BE2C (cell line): ENCODE measurements at regions not wholly inside any gene's neighbourhood (a gene's known extent, or its start where the extent isn't known, plus 50 kb on each side); places are given as distances from the start of the nearest gene placed in this dataset.
A peak's percentile ranks its signal among the peaks of the same experiment; 100 is the strongest.

ENCODE experiments used
- DNase-seq: peaks from one replicate; pipeline ENCODE4 v3.0.0-alpha.2; 2020
- H3K27me3 ChIP-seq: fragments of 250-450 bp; sonication (Bioruptor Pico); 2 replicates; pipeline ENCODE4 v1.5.1; 2020; ENCODE audit warnings: mild to moderate bottlenecking
- H3K36me3 ChIP-seq: fragments of 250-450 bp; sonication (Bioruptor Pico); 2 replicates; pipeline ENCODE4 v1.5.1; 2020; ENCODE audit warnings: mild to moderate bottlenecking
- H3K4me1 ChIP-seq: fragments of 250-450 bp; sonication (Bioruptor Pico); 2 replicates; pipeline ENCODE4 v1.5.1; 2020
- H3K4me3 ChIP-seq: 2 replicates; pipeline ENCODE4 v1.5.1; 2011; ENCODE audit warnings: low read depth, low read length
- H3K9me3 ChIP-seq: fragments of 250-450 bp; sonication (Bioruptor Pico); 2 replicates; pipeline ENCODE4 v1.5.1; 2020
- CTCF ChIP-seq: IDR thresholded peaks from 2 replicates; pipeline ENCODE4 v1.5.1; 2012; ENCODE audit warnings: mild to moderate bottlenecking, low read depth, low read length

GRCh38 chr1:173128742-173129141 lies 78.0 kb upstream of the TNFSF18 start:
- Histone ChIP-seq H3K4me1 (no peaks in the 10 kb centered on the region), H3K36me3 (no peaks in the 10 kb centered on the region), H3K9me3 (no peaks in the 10 kb centered on the region), H3K4me3 (no peak overlapping the region), H3K27me3 (no peaks in the 10 kb centered on the region)
- no peak for DNase-seq
- no peak for TF ChIP-seq CTCF

GRCh38 chr1:173127369-173128307 lies 76.9 kb upstream of the TNFSF18 start:
- DNase-seq = no peak
- no peak for TF ChIP-seq CTCF
- Histone ChIP-seq H3K36me3 (no peaks in the 10 kb centered on the region), H3K9me3 (no peaks in the 10 kb centered on the region), H3K4me1 (no peaks in the 10 kb centered on the region; the same call in 1 of the 2 replicates), H3K4me3 (no peak overlapping the region), H3K27me3 (no peaks in the 10 kb centered on the region)

- H3K4me1 ChIP-seq = no peaks in the 10 kb centered on the region; the same call in 1 of the 2 replicates
- H3K4me3 ChIP-seq = no peak overlapping the region
- no peaks in the 10 kb centered on the region for H3K36me3 ChIP-seq
- no peaks in the 10 kb centered on the region for H3K27me3 ChIP-seq
- no peaks in the 10 kb centered on the region for H3K9me3 ChIP-seq
- no peak for TF ChIP-seq CTCF
- no peak for DNase-seq
These were observed 75.7 kb upstream of the TNFSF18 start for GRCh38 chr1:173126421-173126820.

- H3K9me3 ChIP-seq = no peaks in the 10 kb centered on the region
- no peaks in the 10 kb centered on the region; the same call in 1 of the 2 replicates for H3K4me1 ChIP-seq
- H3K36me3 ChIP-seq = no peaks in the 10 kb centered on the region
- TF ChIP-seq CTCF = no peak
- H3K4me3 ChIP-seq = peak overlapping the region; percentile 24
- DNase-seq = peak; percentile 24
- no peaks in the 10 kb centered on the region for H3K27me3 ChIP-seq
These were observed 72.5 kb upstream of the TNFSF18 start for GRCh38 chr1:173122958-173123852.

GRCh38 chr1:173122344-173122935 lies 71.7 kb upstream of the TNFSF18 start:
- H3K4me1 ChIP-seq = no peaks in the 10 kb centered on the region; the same call in 1 of the 2 replicates
- TF ChIP-seq CTCF = no peak
- H3K36me3 ChIP-seq = no peaks in the 10 kb centered on the region
- no peaks in the 10 kb centered on the region for H3K9me3 ChIP-seq
- no peak for DNase-seq
- H3K27me3 ChIP-seq = no peaks in the 10 kb centered on the region
- no peak overlapping the region; the same call in 1 of the 2 replicates for H3K4me3 ChIP-seq
